Peyer's patch (tissue), 4 donors: ENCODE measurements at regions not wholly inside any gene's neighbourhood (a gene's known extent, or its start where the extent isn't known, plus 50 kb on each side); places are given as distances from the start of the nearest gene placed in this dataset.
"Not testable (repeated sequence)": the region's sequence is repeated elsewhere in the genome, so short reads cannot be mapped to it uniquely, and the experiment has no call there.

Source experiments
- DNase-seq, 3 donors: peaks; one replicate each; pipeline ENCODE4 v3.0.0-alpha.2; 2017 to 2019
- H3K27ac ChIP-seq, 4 donors: fragments of 200-600 bp; sonication (generic); one replicate each; pipeline ENCODE4 v1.5.1; 2016 to 2019
- H3K27me3 ChIP-seq, 2 donors: fragments of 200-600 bp; sonication (generic); one replicate each; pipeline ENCODE4 v1.5.1; 2019
- H3K36me3 ChIP-seq, 3 donors: fragments of 200-600 bp; sonication (generic); one replicate each; pipeline ENCODE4 v1.5.1; 2016 to 2019
- H3K4me1 ChIP-seq, 4 donors: fragments of 200-600 bp; sonication (generic); one replicate each; pipeline ENCODE4 v1.5.1; 2016 to 2019
- H3K4me3 ChIP-seq, 4 donors: fragments of 200-600 bp; sonication (generic); 1 replicate in 3 of 4; 2 replicates in 1 of 4; pipeline ENCODE4 v1.5.1; 2016 to 2019; ENCODE audit warnings: mild to moderate bottlenecking in 1 of 4
- H3K9me3 ChIP-seq, 4 donors: fragments of 200-600 bp; sonication (generic); one replicate each; pipeline ENCODE4 v1.5.1; 2016 to 2019; ENCODE audit warnings: mild to moderate bottlenecking in 1 of 4
- small RNA-seq, 2 donors: library from RNA; depleted of rRNA; stranded (forward); fragments of <200 nt; gene quantifications; one replicate each; pipeline ENCODE3, GENCODE V24; 2016

GRCh38 chr9:138282903-138283302 is 405.3 kb downstream of the CACNA1B start:
- not testable (repeated sequence) for H3K27ac ChIP-seq, H3K27me3 ChIP-seq, H3K9me3 ChIP-seq, H3K36me3 ChIP-seq, H3K4me1 ChIP-seq, DNase-seq, H3K4me3 ChIP-seq

Small RNA genes lying in the stretch of these regions (small RNA-seq; reads per million reads assigned to genes)
- gene RNU6-785P, result 0 reads per million in 2 donors
